PC-9 (cell line): ENCODE measurements at regions not wholly inside any gene's neighbourhood (a gene's known extent, or its start where the extent isn't known, plus 50 kb on each side); places are given as distances from the start of the nearest gene placed in this dataset.

Experiments
- BruUV-seq: library from RNA; stranded (reverse); fragments of 400-500 nt; replicated peaks from 2 replicates; lab custom pipeline; 2021; lab: Mats Ljungman, UMichigan
- CTCF ChIA-PET: fragments of 300-600 bp; sonication (Branson Sonifier 250); formaldehyde crosslinking; loops from one replicate; lab custom pipeline; 2022; ENCODE audit warnings: antibody characterized with exemption; lab: Charles Lee
- POLR2A ChIA-PET: fragments of 300-600 bp; sonication (Branson Sonifier 250); formaldehyde crosslinking; loops from one replicate; lab custom pipeline; 2022; ENCODE audit warnings: antibody characterized with exemption; ENCODE audit not compliant: unreplicated experiment; lab: Charles Lee
- DNase-seq, 2 experiments: peaks; one replicate each; pipeline versions ENCODE4 v3.0.0 to v3.0.0-alpha.2; 2015 to 2022; ENCODE audit warnings: mixed read lengths in 1 of 2
- H2AFZ ChIP-seq: fragments of 200-600 bp; sonication (generic); 2 replicates; pipeline ENCODE4 v1.8.1; 2017; ENCODE audit warnings: antibody characterized with exemption
- H3F3A ChIP-seq: fragments of 200-600 bp; sonication (generic); 2 replicates; pipeline ENCODE4 v1.8.1; 2017; ENCODE audit warnings: antibody characterized with exemption, mild to moderate bottlenecking, low read depth; ENCODE audit not compliant: insufficient read depth
- H3K27ac ChIP-seq: fragments of 200-600 bp; sonication (generic); 2 replicates; pipeline ENCODE4 v1.6.1; 2016; ENCODE audit warnings: mixed run types
- H3K27me3 ChIP-seq: fragments of 200-600 bp; sonication (generic); 2 replicates; pipeline ENCODE4 v1.6.1; 2016; ENCODE audit warnings: low read depth, mixed run types; ENCODE audit not compliant: insufficient read depth
- H3K36me3 ChIP-seq: fragments of 200-600 bp; sonication (generic); 2 replicates; pipeline ENCODE4 v1.6.1; 2016; ENCODE audit warnings: low read depth, mixed run types
- H3K4me1 ChIP-seq: fragments of 200-600 bp; sonication (generic); replicated peaks from 2 replicates; pipeline ENCODE4 v1.6.1; 2016; ENCODE audit warnings: mixed run types; ENCODE audit not compliant: insufficient read depth
- H3K4me2 ChIP-seq: fragments of 200-600 bp; sonication (generic); 2 replicates; pipeline ENCODE4 v1.6.1; 2017; ENCODE audit warnings: mixed run types
- H3K4me3 ChIP-seq: fragments of 200-600 bp; sonication (generic); 2 replicates; pipeline ENCODE4 v1.6.1; 2016; ENCODE audit warnings: mixed run types
- H3K79me2 ChIP-seq: fragments of 200-600 bp; sonication (generic); 2 replicates; pipeline ENCODE4 v1.6.1; 2017; ENCODE audit warnings: low read depth, mixed run types
- H3K9me2 ChIP-seq: fragments of 200-600 bp; sonication (generic); 2 replicates; pipeline ENCODE4 v1.8.1; 2017; ENCODE audit warnings: mild to moderate bottlenecking; ENCODE audit not compliant: insufficient read depth
- H3K9me3 ChIP-seq: fragments of 200-600 bp; sonication (generic); 2 replicates; pipeline ENCODE4 v1.8.1; 2016; ENCODE audit warnings: low read depth; ENCODE audit not compliant: insufficient read depth
- H4K20me1 ChIP-seq: fragments of 200-600 bp; sonication (generic); 2 replicates; pipeline ENCODE4 v1.8.1; 2017; ENCODE audit not compliant: insufficient read depth
- CTCF ChIP-seq: fragments of 200-600 bp; sonication (generic); conservative IDR thresholded peaks from 2 replicates; pipeline ENCODE4 v1.6.1; 2017; ENCODE audit warnings: mixed run types, antibody characterized with exemption, mild to moderate bottlenecking, moderate library complexity
- EZH2 ChIP-seq: fragments of 200-600 bp; sonication (generic); IDR thresholded peaks from 2 replicates; pipeline ENCODE4 v1.8.0; 2017; ENCODE audit warnings: antibody characterized with exemption, low read depth
- intact Hi-C: fragments of 100-400 bp; cut with micrococcal nuclease; formaldehyde crosslinking; loops from one replicate; pipeline ENCODE4 v1.10.0; 2022; ENCODE audit not compliant: unreplicated experiment

DNA sequence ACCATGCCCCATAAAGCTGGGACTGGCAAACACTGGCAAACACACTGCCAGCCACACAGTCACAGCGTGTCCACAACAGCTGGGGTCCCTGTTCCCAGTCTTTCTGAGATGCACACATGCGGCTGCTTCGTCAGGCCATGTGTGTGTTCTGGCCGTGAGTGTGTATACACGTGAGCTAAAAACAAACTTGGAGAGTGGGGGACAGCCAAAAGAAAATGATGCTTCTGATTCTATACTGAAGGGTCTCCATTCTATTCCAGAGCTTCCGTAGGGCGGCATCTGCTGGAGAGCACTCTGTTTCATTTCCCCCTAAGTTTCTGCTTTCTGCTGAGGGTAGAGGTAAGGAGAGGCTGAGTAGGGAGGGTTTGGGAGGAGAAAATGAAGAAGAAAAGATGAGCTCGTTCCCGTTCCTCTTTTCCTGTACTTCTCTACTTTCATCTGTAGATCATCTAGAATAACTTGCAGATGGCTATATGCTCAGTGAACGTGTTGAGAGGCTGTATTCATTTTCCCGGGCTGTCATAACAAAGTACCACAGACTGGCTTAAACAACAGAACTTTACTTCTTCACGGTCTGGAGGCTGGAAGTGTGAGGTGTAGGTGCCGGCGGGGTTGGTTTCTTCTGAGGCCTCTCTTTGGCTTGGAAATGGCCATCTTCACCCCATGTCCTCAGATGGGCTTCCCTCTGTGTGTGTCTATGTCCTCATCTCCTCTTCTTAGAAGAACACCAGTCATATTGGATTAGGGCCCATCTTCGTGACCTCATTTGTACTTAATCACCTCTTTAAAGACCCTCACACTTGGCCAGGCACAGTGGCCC is 151.6 kb downstream of the TOMM20 start:
- Histone ChIP-seq H3K27me3 (no peaks in the 10 kb centered on the region), H3F3A (peaks cover 72% of the 10 kb centered on the region), H4K20me1 (no peaks in the 10 kb centered on the region), H3K9me2 (no peaks in the 10 kb centered on the region), H2AFZ (no peak overlapping the region), H3K4me3 (no peak overlapping the region), H3K9me3 (no peaks in the 10 kb centered on the region), H3K4me1 (peaks cover 97% of the 10 kb centered on the region), H3K79me2 (peaks cover 17% of the 10 kb centered on the region), H3K27ac (peak overlapping the region; percentile 99), H3K36me3 (no peaks in the 10 kb centered on the region), H3K4me2 (peak overlapping the region; percentile 68)
- BruUV-seq: no TSS peak
- no peak for TF ChIP-seq EZH2
- TF ChIP-seq CTCF: no peak
- POLR2A ChIA-PET: interaction anchor here (0.5 to 0.6 kb wide), 2 partner anchors 96 to 394 kb away, joined by 3 to 6 read pairs; no protein-coding TSS in a partner anchor
- intact Hi-C loops: loop anchor here (5.0 kb wide), 1 partner anchor 320 kb away; no protein-coding TSS in a partner anchor
- no peak for DNase-seq
- CTCF ChIA-PET: no interaction called here

DNA sequence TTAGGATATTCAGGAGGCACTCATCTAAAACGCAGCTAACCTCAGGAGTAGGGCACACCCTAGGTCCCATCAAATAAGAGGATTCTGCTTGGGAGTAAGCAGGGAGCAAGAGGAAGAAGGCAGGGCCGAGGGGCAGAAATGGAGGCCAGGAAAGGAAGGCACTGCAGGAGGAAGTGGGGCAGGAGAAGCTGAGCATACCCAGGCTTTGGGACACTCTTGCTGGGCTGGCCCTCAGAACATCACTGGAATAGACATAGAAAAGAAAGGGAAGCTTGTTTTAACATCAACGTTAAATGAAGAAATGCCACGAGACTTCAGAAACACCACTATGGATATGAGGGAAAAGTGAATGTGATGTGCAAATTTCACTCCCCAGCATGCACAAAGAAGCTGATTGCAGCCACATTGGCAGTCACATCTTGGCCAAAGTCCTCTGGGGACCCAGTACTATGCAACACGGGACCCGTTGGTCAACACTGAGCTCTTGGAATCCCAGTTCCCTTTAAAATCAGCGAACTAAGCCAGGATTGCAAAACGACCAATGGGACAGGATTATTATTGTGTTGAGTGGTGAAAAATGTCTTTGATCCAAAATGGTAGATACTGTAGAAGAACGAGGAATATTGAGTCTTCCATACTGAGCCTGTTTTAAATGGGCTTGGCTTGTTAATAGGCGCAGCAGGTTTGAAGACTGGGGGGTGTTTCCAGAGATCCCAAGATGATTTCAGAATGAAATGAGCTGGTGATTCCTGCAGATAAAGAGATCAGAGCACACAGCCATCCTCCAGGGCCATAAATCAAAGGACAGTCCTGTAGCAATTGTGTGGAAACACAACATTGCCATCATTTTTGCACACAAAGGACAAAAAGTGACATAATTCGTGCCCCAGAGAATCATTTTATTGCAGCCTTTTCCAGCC is 152.4 kb downstream of the TOMM20 start:
- BruUV-seq: no TSS peak
- Histone ChIP-seq H3K27ac (peak overlapping the region; percentile 99), H3K4me3 (peak overlapping the region; percentile 8; the same call in 1 of the 2 replicates), H3K36me3 (no peaks in the 10 kb centered on the region), H3K27me3 (no peaks in the 10 kb centered on the region), H3K9me2 (no peaks in the 10 kb centered on the region), H2AFZ (no peak overlapping the region), H4K20me1 (no peaks in the 10 kb centered on the region), H3K79me2 (peaks cover 17% of the 10 kb centered on the region), H3F3A (peaks cover 64% of the 10 kb centered on the region), H3K4me1 (peaks cover 93% of the 10 kb centered on the region), H3K4me2 (peak overlapping the region; percentile 68), H3K9me3 (no peaks in the 10 kb centered on the region)
- TF ChIP-seq EZH2 (no peak), CTCF (no peak)
- intact Hi-C loops: loop anchor here (1.0 to 5.0 kb wide), 16 partner anchors 11 to 477 kb away; partner anchors contain the start of gene IRF2BP2
- CTCF ChIA-PET: interaction anchor here (0.7 to 1.1 kb wide), 3 partner anchors 17 to 477 kb away, joined by 3 read pairs; no protein-coding TSS in a partner anchor
- DNase-seq: no peak
- POLR2A ChIA-PET: interaction anchor here (0.6 to 1.1 kb wide), 3 partner anchors 91 to 372 kb away, joined by 6 to 7 read pairs (median 6); no protein-coding TSS in a partner anchor
